ENCODE measurements at regions not wholly inside any gene's neighbourhood (a gene's known extent, or its start where the extent isn't known, plus 50 kb on each side); places are given as distances from the start of the nearest gene placed in this dataset.

GRCh38 chr3:4153771-4154170, 149.4 kb upstream of the SETMAR start:
- TF ChIP-seq POLR2AphosphoS5 (IDR thresholded peaks at IDR 0.05; ENCODE audit: borderline replicate concordance, low read depth, low read length) (no peak), EZH2 (IDR thresholded peaks at IDR 0.05) (no peak), FOXP2 (optimal IDR thresholded peaks at IDR 0.05; ENCODE audit: control extremely low read depth, extremely low read length, insufficient read depth) (no peak)
